ENCODE measurements at regions not wholly inside any gene's neighbourhood (a gene's known extent, or its start where the extent isn't known, plus 50 kb on each side); places are given as distances from the start of the nearest gene placed in this dataset.

- TF ChIP-seq, protein P1, sequence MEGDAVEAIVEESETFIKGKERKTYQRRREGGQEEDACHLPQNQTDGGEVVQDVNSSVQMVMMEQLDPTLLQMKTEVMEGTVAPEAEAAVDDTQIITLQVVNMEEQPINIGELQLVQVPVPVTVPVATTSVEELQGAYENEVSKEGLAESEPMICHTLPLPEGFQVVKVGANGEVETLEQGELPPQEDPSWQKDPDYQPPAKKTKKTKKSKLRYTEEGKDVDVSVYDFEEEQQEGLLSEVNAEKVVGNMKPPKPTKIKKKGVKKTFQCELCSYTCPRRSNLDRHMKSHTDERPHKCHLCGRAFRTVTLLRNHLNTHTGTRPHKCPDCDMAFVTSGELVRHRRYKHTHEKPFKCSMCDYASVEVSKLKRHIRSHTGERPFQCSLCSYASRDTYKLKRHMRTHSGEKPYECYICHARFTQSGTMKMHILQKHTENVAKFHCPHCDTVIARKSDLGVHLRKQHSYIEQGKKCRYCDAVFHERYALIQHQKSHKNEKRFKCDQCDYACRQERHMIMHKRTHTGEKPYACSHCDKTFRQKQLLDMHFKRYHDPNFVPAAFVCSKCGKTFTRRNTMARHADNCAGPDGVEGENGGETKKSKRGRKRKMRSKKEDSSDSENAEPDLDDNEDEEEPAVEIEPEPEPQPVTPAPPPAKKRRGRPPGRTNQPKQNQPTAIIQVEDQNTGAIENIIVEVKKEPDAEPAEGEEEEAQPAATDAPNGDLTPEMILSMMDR (IDR thresholded peaks at IDR 0.05) = no peak
Observed at GRCh38 chr15:95565690-95566089, 764.8 kb upstream of the NR2F2 start.

DNA sequence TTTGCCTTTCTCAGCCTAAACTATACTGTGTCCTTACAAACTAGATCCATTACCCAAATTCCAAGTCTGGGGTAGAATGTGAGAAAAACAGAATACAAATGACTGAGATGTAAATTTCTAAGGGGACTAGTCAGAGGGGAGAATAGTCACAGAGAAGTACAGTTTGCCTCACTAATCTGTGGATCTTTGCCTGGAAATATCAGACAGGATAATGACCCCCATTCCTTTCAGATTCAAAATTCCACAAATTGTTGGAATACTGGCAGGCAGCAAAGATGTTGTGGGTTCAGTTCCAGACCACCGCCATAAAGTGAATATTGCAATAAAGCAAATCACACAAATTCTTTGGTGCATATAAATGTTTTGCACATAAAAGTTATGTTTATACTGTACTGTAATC lies 762.8 kb upstream of the NR2F2 start:
- TF ChIP-seq, protein P1 (IDR thresholded peaks at IDR 0.05) = no peak

DNA sequence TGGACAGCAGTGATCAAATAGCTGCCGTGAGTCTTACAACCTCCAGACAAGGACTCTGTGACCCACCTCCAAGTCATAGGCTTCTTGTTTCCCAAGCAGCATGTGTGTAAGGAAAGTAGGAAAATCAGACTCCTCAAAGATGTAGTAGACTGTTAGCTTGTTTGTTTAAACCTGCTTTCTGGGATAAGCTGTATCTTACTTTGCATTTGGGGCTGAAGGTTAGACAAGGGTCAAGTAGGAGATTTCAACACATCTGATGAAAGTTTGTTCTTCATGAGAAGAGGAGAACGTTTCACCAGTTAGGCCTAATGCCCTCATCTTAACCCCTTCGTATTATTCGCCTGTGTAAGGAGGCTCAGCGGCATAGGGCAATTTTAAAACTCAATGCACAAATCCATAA lies 756.4 kb upstream of the NR2F2 start:
- TF ChIP-seq, protein P1 (IDR thresholded peaks at IDR 0.05) = no peak

DNA sequence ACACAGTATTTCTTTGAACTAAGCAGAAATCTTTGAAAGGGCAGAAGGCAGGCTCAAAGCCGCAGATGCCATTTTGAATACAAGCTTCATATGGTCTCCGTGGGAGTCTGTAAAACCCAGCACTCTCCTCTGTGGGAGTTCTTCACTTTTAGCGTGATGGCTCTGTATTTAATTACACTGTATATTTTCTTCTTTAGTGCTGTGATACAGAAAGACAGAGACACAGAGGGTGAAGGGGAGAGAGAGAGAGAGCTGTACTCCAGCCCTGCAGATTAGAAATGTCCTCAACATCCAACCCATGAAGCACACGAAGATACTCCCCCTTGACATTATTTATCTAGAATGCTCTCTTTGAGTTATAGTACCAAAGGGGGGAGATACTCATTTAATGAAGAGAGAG lies 752.6 kb upstream of the NR2F2 start:
- TF ChIP-seq, protein P1 (IDR thresholded peaks at IDR 0.05) = no peak

- TF ChIP-seq, protein P1 (IDR thresholded peaks at IDR 0.05) = no peak
Observed at GRCh38 chr15:95580121-95580520, 750.4 kb upstream of the NR2F2 start.

GRCh38 chr15:95581595-95581994 lies 748.9 kb upstream of the NR2F2 start:
- TF ChIP-seq, protein P1 (IDR thresholded peaks at IDR 0.05) = no peak

GRCh38 chr15:95584088-95584487 lies 746.4 kb upstream of the NR2F2 start:
- TF ChIP-seq, protein P1 (IDR thresholded peaks at IDR 0.05) = no peak

- TF ChIP-seq, protein P1 (IDR thresholded peaks at IDR 0.05) = no peak
Observed at GRCh38 chr15:95588056-95588455, 742.4 kb upstream of the NR2F2 start.
